Stimulated activated CD8-positive, alpha-beta memory T cell treated with anti-CD3 and anti-CD28 coated beads, Interleukin-4, amount 100 ng/mL, for 48 hours (primary cell): ENCODE measurements at regions not wholly inside any gene's neighbourhood (a gene's known extent, or its start where the extent isn't known, plus 50 kb on each side); places are given as distances from the start of the nearest gene placed in this dataset.

Source experiments
- DNase-seq: peaks from one replicate; pipeline ENCODE4 v3.0.0-alpha.2; 2020

DNA sequence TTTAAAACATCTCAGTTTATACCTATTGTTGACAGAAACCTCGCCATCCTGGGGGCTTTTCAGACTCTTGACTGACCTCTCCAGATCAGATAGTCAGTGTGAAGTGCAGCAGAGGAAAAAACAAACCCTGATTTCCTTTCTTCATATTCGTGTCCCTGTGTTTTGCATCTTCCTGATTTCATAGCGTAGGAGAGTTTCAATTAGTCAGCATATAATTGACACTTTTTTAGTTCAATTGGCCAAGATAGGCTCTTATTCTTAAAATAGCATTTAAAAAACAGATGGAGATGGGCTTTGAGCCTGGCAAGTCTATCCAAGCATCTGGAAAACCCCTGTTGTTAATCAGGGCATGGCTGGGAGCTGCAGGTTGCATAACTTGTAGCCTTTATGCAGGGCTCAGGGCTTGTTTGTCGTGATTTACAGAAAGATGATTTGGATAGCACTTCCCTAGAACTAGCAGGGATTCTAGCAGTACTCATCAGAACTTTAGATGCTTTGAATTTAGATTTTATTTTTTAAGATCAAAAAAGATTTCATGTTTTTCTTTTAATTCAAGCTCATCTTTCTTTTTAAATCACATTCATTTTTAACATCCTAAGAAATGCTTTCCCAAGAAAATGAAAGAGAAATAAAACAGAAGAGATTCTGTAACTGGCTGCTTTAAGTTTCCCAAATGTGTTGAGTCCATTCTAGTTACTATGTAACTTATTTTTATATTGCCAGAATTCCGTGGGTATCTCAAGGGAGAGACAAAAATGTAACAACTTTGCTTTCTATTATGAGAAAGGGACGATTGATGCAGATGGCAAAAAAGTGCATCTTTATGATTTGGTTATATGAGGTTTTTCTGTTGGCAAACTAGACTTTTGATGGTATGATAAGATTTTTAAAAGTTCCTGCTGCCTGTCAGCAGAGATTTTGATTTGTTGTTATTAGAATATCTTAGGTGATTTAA is 270.8 kb upstream of the FZD8 start:
- no peak for DNase-seq

DNA sequence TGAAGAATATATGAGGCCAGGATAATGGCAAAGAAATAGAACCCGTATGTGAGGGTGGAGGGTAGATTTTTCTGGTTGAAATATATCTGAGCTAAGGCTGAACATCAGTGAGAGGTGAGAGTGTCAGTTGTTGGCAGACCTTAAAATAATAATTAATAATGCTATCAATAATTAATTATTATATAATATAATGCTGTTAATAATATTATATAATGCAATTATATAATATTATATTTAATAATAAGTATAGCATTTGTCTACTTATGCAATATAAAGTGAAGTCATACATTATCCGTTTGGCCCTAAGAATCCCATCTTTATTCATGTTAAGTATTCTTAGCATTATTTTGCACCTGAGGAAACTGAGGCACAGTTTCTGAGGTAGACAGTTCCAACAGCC is 269.9 kb upstream of the FZD8 start:
- no peak for DNase-seq

DNA sequence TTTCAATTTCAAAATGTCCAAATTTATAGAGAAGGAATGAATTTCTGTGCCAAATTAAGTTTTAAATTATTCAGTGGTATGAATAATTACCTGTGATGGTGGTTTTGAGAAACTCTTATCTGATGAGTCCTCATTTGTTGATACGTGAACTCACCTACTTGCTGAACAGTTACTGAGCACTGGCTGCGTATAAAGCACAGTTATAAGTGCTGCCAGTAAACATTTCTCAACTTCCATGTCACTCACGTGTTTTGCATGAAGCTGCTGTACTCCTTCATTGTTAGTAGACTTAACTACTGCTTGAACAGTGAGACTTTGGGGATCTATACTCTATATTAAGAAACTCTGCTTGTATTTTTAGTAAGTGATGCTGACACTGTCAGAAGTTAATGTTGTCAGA is 269.1 kb upstream of the FZD8 start:
- no peak for DNase-seq

DNA sequence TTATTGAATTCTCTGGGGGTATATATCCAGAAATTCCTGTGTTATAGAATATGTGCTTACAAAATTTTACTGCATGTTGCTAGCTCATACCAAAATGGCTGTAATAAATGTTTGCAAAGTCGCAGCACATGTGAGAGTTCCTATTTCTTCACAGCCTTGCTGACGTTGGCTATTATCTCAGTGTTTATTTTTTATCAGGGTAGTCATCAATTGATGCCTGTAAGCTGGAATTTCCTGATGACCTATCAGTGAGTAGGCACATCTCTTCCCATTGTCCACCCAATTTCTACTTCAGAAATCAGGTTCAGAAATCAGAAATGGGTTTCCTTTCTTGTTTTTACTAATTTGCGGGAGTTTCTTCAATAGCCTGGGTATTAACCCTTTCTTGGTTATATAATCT is 268.1 kb upstream of the FZD8 start:
- no peak for DNase-seq

DNA sequence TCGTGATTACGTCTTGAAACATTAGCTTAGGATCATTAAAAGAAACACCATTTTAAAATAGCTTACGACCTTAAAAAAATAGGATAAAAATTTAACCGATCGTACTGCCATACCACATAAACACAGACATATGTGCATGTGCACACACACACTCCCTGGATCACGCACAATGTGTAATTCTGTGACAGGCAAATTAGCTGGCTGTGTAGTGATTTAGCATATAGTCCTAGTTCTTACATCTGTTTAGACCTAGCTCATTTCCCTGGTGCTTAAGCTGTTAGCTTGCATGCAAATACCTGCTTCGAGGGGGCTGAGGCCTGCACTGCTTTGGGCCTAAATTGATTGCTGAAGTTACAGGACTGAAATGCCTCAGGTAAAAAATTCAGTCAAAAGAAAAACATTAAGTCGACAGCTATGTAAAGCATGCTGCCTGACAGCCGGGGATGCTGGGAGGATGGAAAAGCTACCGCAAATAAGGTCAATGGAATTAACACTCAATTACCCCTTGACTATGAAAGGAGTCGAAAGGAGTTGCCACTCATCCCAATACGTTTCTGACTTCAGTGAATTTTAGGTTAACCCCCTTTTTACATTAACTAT is 267.1 kb upstream of the FZD8 start:
- DNase-seq: no peak

DNA sequence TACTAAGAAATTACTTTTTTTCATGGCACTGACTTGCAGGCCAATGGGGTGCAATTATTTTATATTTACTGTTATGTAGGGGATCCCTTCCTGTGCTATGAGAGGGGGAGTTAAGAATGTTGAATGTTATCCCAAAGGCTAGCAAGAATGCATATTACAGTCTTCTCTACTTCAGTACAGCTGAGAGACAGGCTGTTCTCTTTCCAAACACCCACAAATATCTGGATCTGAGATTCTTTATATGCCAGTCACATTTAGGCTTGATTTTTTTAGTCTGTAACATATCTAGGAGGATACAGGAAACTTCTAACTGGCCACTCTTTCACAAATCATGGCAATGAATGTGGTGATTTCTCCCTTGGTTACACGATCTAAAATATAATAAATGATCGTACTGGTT is 266.4 kb upstream of the FZD8 start:
- DNase-seq: no peak

DNA sequence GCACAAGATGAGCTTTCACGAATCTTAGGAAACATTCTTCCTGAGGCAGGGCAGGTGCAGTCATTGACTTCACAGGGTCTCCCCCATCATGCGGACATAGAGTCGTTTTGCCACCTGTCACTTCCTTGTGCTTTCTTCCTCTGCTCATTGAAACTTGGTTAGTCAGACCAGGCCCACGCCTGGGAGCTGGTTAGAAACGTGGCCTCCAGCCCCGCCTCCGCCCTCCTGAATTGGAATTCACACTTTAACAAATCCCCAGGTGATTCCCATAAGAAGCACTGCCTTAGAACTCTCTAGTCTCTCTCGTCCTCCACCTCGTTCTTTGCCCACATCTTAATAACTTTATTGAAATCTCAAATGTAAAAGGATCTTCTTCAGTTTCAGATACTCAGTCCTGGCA is 265.5 kb upstream of the FZD8 start:
- DNase-seq: no peak

DNA sequence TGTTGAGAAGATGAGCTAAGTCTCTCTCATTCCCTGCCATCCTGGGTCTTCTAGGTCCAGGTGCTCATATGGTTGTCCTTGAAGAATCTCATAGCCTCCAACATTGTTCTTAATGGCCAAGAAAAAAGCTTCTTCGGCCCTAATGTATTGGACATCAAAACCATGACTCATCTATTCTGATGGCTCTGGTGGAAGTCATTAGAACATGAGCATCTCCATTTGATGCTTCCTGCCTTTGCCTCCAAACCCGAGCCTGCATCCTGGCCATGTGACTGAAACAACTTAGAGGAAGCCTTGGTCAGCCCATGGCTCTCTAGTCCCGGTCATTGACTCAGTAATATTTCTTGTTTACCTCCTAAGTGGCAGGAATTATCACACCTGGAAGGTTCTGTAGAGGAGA is 264.1 kb upstream of the FZD8 start:
- no peak for DNase-seq

DNA sequence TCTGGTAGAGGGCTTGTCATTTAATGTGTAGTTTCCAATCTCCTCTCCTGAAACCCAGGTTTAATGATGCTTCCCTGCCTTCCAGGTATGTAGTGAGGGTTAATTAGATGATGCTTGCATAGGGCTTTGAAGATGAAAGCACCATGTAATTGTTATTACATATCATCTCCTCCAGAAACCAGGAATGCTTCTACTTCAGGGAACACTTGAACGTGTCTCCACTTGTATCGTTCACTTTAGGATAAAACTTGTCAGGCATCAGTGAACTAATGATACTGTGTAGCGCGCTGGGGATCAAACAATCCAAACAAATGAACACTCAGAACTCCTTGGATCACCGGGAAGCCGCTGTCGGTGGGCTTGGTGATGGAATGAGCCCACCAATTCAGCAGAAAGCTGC is 260.9 kb upstream of the FZD8 start:
- no peak for DNase-seq

DNA sequence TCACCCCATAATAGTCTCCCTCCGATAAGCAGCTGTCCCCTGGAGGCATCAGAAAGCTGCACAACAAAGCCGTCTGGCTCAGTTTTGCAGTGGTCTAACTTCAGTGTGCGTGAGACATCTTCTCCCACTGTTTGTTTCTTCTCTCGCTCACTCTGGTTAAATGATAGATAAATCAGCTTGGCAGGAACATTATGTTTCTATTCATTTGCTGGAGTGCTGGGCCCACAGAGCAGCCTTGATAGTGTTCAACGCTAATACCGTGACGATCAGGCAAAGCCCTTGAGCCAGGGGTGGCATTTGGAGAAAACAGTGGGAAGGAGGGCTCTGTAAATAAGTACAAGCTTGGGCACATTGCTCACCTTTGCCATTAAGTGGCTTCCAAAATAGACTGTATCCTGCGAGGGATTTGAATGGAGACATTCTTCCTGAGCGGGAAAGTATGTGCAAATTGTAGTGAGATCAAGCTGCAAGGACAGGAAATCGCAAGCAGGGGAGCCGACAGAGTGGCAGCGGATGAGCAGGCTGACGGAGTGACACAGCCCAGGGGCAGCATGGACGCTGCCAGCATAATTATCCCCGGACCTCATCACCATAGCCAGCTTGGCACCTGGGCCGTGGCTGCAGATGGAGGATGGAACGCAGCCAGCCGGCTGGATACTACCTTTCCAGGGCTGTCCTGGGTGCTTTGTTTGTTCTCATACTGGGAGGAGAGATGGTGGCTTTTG is 256.8 kb upstream of the FZD8 start:
- DNase-seq: no peak

DNA sequence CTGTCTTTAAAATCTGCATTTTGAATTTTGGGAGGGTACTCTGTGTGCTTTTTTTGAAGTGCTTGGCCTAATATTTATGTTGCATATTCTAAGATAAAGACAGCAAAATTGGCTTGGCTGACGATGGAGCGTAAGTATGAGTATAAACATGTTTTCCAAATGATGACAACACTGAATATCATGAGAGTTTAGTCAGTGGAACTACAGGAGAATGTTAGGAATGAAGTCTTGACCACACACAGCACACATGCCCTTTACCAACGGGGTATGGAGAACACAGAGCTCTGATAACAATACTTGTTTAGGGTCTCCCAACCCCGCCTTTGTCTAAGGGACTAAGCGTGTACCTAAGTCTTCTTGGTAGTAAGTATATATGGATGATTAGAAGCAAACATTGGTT is 253.9 kb upstream of the FZD8 start:
- no peak for DNase-seq

DNA sequence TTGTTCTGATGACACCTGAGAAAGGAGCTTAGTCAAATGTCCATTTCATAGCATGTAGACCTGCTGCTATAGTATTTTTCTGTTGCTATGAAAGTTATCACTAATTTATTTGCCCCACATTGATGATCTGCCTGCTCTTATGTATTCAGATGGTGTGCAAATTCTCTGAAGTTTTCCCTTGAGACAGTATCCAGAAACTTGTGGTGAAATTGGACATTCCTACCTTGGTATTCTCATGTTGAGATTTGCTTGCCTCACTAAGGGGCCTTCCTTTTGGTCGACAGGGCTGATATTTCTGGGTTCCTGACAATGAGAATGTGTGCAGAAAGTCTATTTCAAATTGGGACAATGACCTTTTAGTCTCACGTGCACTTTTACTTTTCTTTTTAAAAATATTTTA is 253.2 kb upstream of the FZD8 start:
- no peak for DNase-seq

DNA sequence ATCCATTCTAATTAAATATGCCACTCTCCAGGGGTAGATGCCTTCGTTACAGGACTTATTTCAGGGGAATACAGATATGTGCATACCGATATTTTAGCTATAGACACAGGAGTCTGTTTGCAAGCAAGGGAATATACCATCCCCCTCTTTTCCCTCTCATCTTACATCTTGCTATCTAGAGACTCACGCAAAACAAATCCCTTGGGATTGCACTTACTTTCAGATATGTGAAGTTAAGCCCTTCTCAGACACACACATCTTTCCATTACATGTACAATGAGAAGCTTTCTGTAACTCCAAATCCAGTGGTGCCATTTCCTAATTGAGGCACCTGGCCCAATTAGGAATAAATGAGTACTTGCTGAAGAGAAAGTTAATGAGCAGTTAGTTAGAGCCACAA is 250.4 kb upstream of the FZD8 start:
- no peak for DNase-seq

DNA sequence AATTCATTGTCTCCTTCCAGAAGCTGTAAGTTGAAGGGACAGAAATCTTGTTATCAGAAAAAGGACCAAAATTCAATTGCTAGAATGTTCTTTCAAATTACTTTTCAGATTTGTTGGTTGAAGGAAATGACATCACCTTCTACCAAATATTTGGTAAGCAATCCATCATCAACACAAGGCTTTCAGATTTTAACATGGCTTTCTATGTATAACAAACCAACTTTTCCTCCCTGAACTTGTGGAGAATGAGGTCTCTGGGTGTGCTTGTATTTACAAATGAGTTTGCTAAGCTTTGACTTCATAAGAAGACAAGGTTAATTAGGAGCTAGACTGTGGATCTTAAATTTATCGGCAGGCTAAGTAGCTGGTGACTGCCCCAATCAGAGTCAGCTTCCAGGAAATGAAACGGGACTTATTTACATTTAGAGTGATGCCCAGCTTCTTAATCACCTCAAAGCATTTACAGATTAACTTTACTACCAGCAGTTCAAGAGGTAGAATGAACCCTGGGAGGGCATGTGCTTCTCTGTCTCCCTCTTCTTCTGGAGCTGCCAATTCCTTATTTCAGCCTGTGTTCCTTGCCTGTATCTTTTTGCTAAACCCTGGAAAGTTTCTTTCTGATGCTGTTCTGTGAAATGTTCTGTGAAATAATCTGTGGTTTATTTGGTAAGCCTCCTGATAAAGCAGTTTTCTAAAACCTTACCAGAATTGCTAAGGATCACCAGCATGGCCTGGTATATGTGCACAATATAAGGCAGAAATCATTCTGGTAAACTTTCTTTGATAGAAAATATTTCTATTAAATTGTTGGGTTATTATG is 248.8 kb upstream of the FZD8 start:
- DNase-seq: no peak

DNA sequence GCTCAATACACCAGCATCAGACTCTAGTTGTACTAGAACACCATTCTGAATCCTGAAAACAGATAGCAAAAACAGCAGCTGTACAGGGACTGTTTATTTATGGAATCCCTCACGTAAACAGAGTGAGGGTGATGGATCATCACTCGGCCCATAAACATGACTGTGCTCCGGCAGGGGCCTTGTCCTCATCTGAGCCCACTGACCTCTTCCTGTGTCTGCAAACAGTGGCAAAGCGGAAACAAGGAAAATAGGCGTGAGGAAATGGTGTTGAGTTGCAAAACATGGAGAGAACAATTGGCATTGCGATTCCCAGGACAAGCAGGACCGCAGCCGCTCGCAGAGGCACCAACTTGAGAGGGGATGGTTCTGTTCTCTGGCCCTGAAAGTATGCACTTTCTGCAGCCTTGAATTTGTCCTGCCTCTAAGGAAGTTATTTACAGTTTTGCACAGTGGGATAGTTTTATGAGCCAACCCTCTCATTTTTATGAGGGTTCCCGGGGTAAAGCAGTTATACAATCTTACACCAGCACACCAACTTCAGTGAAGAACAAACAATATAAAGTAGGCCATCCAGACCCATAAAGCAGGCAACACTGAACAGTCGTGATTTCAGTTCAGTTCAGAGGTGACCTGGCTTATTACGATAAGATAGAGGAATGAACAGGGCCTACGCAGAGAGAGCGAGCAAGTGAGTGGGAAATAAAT is 248.0 kb upstream of the FZD8 start:
- DNase-seq: no peak

DNA sequence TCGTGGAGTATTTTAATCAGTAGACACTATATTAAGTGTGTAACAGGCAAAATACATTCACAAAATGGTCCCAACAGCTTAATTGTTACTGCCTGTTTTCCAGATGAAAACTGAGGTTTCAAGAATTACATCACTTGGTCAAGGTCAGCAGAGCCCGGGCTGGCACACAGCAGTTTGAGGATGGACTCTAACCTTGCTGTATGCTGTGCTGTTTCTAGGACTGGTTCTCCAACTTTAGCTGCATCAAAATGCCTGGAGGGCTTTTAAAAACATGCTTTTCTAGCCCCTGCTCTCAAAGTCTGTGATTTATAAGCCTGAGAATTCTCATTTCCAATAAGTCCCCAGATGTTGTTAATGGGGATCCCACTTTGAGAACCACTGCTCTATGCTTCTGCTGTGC is 247.1 kb upstream of the FZD8 start:
- DNase-seq: no peak

DNA sequence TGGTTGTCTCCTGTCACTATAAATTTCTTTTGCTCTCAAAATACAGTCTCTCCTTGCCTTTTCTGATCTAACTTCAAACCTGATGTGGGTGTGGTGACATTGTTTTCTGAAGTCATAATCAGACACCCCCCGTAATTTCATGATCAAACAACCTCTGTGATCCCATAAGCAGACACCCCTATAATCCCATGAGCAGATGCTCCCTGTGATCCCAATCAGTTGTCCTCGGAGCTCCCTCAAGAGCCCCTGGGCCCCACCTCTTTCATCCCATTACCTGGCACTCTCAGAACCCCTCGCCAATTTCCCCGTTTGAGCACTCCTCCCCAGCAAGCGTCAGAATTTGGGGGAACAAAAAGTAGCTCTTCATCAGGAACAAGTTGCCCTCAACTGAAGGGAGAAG is 246.3 kb upstream of the FZD8 start:
- DNase-seq: no peak

DNA sequence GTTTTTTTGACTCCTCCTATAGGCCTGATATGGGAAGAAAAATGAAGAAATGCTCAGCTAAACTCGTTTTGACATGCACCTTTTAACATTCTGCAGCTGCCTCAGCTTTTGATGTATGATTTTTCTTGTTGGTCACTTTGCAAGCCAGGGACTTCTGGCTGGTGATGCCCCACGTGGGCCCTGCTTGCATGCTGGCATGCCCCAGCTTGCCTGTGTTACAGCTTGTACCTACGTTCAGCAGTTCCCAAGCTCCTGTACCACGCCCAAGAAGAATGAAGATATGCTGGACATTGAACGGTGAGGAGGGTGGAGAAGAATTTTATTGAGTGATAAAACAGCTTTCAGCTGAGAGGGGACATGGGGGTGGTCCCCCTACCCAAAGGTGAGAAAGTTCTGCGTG is 245.6 kb upstream of the FZD8 start:
- DNase-seq: no peak

DNA sequence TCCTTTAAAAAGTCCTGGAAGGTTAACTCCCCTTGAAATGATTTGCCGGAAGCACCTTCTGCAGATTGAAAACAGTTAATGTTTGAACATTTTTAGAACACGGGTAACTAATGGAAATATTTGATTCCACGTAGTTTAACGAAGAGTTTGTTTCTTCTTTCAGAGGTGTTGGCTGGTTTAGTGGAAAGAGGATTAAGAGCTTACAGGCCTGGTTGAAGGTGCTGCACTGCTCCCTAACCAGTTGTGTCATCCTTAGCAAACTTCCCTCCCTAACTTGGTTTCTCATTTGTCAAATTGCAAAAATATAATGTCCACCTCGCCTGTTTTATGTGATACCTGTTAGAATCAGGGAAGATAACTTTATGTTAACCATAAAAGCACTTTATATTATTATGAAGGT is 243.0 kb upstream of the FZD8 start:
- DNase-seq: no peak

DNA sequence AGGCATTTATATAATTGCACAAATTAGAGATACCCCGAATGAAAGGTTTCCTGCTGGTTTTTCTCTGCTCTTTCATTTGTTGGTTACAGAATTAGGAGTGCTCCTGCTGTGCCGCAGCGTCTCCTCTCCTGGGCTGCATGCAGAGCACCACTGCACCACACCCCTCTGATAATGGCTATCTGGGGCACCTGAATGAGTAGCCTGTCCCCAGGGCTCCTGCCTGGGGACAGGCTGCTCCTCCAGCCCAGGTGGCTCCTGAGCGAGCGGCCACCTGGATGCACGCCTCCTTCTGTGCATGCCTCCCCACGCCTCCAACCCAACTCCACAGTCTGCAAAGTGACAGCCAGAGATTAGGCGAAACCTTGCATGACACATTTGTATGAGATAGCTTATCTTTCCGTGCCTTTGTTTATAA is 242.6 kb upstream of the FZD8 start:
- DNase-seq: no peak

DNA sequence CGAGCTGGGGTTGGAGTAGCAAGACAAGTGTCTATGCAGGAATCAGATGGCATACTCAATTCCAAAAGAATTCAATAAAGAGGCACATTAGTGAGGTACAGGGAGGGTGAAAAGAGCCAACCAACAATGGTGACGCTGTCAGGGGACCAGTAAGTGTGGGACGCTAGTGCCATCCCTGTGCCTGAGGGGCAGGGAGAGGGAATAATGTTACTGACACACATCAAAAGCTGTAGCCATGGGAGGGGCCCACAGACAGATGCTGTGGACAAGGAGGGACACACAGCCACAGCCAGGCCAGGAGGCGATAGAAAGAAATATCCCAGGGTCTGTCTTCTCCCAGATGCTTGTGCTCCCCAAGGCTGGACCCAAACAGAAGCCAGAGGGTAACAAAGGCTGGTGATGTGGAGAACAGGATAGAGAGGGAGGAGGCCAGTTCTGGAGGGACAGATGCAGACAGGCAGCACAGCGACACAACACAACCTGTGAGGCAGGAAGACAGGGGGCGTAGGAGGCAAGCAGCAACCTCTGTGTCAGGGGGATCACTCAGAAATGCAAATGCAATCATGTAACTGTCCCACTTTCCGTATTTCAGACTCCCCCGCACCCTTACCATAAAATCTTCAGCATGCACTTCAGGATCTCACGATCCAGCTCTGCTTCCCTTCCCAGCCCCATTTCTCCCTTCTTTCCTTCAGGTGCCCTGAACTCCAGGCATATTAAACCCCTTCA is 240.5 kb upstream of the FZD8 start:
- DNase-seq: no peak

DNA sequence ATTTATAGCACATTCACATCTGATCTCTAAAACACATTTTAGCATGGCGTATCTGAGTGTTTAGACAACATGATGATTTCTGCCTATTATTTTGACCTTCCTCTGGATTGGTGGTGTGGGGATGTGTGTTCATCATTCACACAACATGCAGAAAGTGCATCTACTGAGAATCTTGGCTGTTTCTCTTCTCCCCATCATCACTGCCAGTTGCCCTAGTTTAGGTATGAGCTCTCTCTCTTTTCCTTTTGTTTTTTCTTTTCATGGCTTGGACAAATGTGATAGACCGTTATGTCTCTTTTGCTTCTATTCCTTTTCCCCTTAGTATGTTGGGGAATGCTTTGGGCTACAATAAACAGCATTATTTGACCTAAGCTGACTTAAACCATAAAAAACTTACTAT is 239.2 kb upstream of the FZD8 start:
- DNase-seq: no peak
